HG02852 (cell line): ENCODE measurements at regions not wholly inside any gene's neighbourhood (a gene's known extent, or its start where the extent isn't known, plus 50 kb on each side); places are given as distances from the start of the nearest gene placed in this dataset.
A peak's percentile ranks its signal among the peaks of the same experiment; 100 is the strongest.

ENCODE experiments used
- ATAC-seq: cut with Tn5 transposase; IDR thresholded peaks from one replicate; pipeline ENCODE4 v1.9.1; 2021; ENCODE audit warnings: mild to moderate bottlenecking, moderate library complexity; ENCODE audit not compliant: unreplicated experiment

GRCh38 chr5:143761663-143762062, 50.3 kb upstream of the HMHB1 start:
- no peak for ATAC-seq

GRCh38 chr5:143760755-143761154, 51.2 kb upstream of the HMHB1 start:
- no peak for ATAC-seq

- peak; percentile 56 for ATAC-seq
These were observed 51.8 kb upstream of the HMHB1 start for GRCh38 chr5:143760131-143760505.

GRCh38 chr5:143759396-143760130, 52.4 kb upstream of the HMHB1 start:
- no peak for ATAC-seq

GRCh38 chr5:143758750-143759149, 53.2 kb upstream of the HMHB1 start:
- ATAC-seq: peak; percentile 60

GRCh38 chr5:143758015-143758414, 53.9 kb upstream of the HMHB1 start:
- no peak for ATAC-seq

GRCh38 chr5:143757116-143757515, 54.8 kb upstream of the HMHB1 start:
- peak; percentile 32 for ATAC-seq

GRCh38 chr5:143755966-143756365, 56.0 kb upstream of the HMHB1 start:
- no peak for ATAC-seq

GRCh38 chr5:143752165-143752850, 59.7 kb upstream of the HMHB1 start:
- ATAC-seq: no peak

- no peak for ATAC-seq
These were observed 60.6 kb upstream of the HMHB1 start for GRCh38 chr5:143751342-143751741.

- no peak for ATAC-seq
These were observed 62.3 kb upstream of the HMHB1 start for GRCh38 chr5:143749581-143750205.

- no peak for ATAC-seq
These were observed 63.4 kb upstream of the HMHB1 start for GRCh38 chr5:143748516-143748915.

GRCh38 chr5:143742951-143743350, 69.0 kb upstream of the HMHB1 start:
- no peak for ATAC-seq

GRCh38 chr5:143741421-143741820, 70.5 kb upstream of the HMHB1 start:
- ATAC-seq: no peak

- no peak for ATAC-seq
These were observed 71.0 kb upstream of the HMHB1 start for GRCh38 chr5:143740956-143741355.

GRCh38 chr5:143739746-143740145, 72.2 kb upstream of the HMHB1 start:
- no peak for ATAC-seq

GRCh38 chr5:143738417-143739401, 73.3 kb upstream of the HMHB1 start:
- no peak for ATAC-seq

- no peak for ATAC-seq
These were observed 74.9 kb upstream of the HMHB1 start for GRCh38 chr5:143737062-143737461.

- no peak for ATAC-seq
These were observed 77.5 kb upstream of the HMHB1 start for GRCh38 chr5:143734456-143734780.

GRCh38 chr5:143733665-143734455, 78.1 kb upstream of the HMHB1 start:
- no peak for ATAC-seq
